ENCODE measurements at regions not wholly inside any gene's neighbourhood (a gene's known extent, or its start where the extent isn't known, plus 50 kb on each side); places are given as distances from the start of the nearest gene placed in this dataset.

DNA sequence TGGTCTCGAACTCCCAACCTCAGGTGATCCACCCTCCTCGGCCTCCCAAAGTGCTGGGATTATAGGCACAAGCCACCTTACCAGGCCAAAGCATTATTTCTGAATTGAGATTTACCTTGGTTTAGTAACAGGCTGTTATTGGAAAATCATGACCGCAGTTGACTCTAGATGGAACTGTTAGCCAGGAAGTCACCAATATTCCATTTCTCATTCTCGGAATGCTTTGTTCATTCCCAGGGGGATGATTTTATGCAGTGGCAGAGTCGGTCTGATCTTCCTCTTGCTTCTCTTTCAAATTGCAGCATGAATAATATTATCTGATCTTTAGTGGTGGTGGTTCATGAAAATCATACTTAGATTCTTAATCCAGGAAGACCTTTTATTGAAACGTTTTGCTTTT is 195.5 kb upstream of the MBNL1 start:
- Histone ChIP-seq H3K36me3 (no peaks in the 10 kb centered on the region), H3K27ac (no peak overlapping the region), H3K27me3 (no peaks in the 10 kb centered on the region), H3K4me3 (no peak overlapping the region), H3K9me3 (no peaks in the 10 kb centered on the region), H3K4me1 (no peaks in the 10 kb centered on the region), H3K9ac (ENCODE audit: low read depth in 2 of 2, low read length in 2 of 2) (no peak overlapping the region)
- intact Hi-C loops (cut with DNase I), result loop anchor here (5.0 kb wide), 1 partner anchor 369 kb away; no protein-coding TSS in a partner anchor
- DNase-seq, result no peak
- TF ChIP-seq, protein P1, sequence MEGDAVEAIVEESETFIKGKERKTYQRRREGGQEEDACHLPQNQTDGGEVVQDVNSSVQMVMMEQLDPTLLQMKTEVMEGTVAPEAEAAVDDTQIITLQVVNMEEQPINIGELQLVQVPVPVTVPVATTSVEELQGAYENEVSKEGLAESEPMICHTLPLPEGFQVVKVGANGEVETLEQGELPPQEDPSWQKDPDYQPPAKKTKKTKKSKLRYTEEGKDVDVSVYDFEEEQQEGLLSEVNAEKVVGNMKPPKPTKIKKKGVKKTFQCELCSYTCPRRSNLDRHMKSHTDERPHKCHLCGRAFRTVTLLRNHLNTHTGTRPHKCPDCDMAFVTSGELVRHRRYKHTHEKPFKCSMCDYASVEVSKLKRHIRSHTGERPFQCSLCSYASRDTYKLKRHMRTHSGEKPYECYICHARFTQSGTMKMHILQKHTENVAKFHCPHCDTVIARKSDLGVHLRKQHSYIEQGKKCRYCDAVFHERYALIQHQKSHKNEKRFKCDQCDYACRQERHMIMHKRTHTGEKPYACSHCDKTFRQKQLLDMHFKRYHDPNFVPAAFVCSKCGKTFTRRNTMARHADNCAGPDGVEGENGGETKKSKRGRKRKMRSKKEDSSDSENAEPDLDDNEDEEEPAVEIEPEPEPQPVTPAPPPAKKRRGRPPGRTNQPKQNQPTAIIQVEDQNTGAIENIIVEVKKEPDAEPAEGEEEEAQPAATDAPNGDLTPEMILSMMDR (IDR thresholded peaks at IDR 0.05), result no peak

DNA sequence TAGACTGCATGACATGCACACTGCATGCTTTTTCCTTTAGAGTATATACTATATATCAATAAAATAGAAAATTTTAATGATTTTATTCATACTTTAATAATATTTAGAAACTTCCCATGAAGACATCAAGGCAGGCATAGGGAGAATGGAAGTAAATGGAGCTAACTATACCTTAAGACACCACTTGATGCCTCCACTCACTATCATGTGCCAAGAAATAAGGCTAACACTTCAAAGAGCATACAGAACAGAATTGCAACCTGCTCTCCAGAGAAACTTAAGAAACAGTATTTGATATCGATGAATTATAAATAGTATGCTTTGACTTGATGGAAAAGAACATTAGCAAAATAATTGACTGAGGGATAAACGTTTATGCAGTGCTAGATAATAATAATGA is 192.6 kb upstream of the MBNL1 start:
- TF ChIP-seq, protein P1 (IDR thresholded peaks at IDR 0.05), result no peak
- H3K4me1 ChIP-seq, result no peaks in the 10 kb centered on the region
- no peak overlapping the region for H3K27ac ChIP-seq
- H3K9me3 ChIP-seq, result no peaks in the 10 kb centered on the region
- no peak overlapping the region for H3K4me3 ChIP-seq
- no peaks in the 10 kb centered on the region for H3K36me3 ChIP-seq
- no peak for DNase-seq
- H3K27me3 ChIP-seq, result no peaks in the 10 kb centered on the region
- H3K9ac ChIP-seq (ENCODE audit: low read depth in 2 of 2, low read length in 2 of 2), result no peak overlapping the region
- intact Hi-C loops (cut with DNase I), result no loop called here

DNA sequence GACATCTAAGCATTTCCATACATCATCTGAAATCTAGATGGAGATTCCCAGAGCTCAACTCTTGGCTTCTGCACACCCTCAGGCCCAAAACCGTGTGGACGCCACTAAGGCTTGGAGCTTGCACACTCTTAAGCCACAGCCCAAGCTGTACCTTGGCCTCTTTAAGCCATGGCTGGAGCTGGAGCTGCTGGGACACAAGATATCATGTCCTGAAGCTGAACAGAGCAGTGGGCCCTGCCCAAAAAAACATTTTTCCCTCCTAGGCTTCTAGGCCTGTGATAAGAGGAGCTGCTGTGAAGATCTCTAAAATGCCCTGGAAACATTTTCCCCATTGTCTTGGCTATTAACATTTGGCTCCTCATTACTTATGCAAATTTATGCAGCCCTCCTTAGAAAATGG is 188.7 kb upstream of the MBNL1 start:
- Histone ChIP-seq H3K36me3 (no peaks in the 10 kb centered on the region), H3K27ac (no peak overlapping the region), H3K4me1 (no peaks in the 10 kb centered on the region), H3K4me3 (no peak overlapping the region), H3K27me3 (no peaks in the 10 kb centered on the region), H3K9me3 (no peaks in the 10 kb centered on the region), H3K9ac (ENCODE audit: low read depth in 2 of 2, low read length in 2 of 2) (no peak overlapping the region)
- intact Hi-C loops (cut with DNase I), result no loop called here
- TF ChIP-seq, protein P1 (IDR thresholded peaks at IDR 0.05), result no peak
- DNase-seq, result no peak

DNA sequence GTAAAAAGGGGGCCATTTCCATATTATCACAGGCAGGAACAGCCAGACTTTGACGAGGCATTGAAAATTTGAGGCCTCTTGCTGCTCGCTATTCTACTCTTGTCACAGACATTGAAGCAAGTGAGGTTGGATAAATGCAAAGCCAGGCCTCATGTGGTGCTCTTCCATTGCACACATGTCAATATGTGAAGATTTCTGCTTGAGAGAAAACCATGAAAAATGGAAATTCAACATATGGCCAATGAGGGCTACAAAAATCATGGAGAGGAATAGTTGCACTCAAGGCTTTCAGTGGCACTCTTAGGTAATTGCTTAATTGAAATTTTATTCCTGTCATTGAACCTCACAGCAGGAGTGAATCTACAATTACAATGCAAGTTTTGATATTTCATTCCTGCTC is 185.6 kb upstream of the MBNL1 start:
- DNase-seq, result no peak
- Histone ChIP-seq H3K9me3 (no peaks in the 10 kb centered on the region), H3K36me3 (no peaks in the 10 kb centered on the region), H3K4me1 (no peaks in the 10 kb centered on the region), H3K4me3 (no peak overlapping the region), H3K27ac (no peak overlapping the region), H3K27me3 (no peaks in the 10 kb centered on the region), H3K9ac (ENCODE audit: low read depth in 2 of 2, low read length in 2 of 2) (no peak overlapping the region)
- TF ChIP-seq, protein P1 (IDR thresholded peaks at IDR 0.05), result no peak
- intact Hi-C loops (cut with DNase I), result no loop called here

DNA sequence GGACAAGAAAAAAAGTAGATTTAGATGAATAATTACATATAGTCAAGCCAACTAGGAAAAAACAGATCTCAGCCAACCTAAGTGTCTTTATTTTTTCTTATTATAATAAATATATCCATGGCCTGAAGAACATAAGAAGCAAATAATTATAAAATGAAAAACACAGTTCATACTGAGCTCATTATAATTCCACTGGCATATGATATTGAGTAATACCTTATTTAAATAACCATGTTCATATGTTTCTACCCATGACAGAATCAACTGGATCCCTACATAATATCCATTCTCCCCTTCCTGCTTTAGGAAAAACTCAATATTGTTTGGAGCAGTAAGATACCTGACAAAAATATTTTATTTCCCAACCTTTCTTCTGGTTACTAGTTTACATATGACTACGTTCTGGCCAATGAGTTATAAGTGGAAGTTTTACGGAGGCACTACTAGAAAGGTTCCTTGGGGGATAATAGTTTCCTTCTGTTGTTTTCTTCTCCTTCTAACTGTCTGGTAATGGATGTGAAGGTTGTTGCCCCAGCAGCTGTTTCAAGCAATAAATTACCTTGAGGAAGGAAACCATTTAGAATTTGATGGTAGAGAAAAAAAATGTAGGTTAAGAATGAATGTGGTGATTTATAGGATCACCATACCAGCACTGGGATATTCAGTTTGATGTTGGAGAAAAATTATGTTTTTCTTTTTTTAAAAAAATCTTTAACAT is 184.1 kb upstream of the MBNL1 start:
- H3K9me3 ChIP-seq, result no peaks in the 10 kb centered on the region
- no peaks in the 10 kb centered on the region for H3K27me3 ChIP-seq
- no peak overlapping the region for H3K4me3 ChIP-seq
- no peaks in the 10 kb centered on the region for H3K4me1 ChIP-seq
- TF ChIP-seq, protein P1 (IDR thresholded peaks at IDR 0.05), result no peak
- H3K9ac ChIP-seq (ENCODE audit: low read depth in 2 of 2, low read length in 2 of 2), result no peak overlapping the region
- DNase-seq, result no peak
- H3K36me3 ChIP-seq, result no peaks in the 10 kb centered on the region
- H3K27ac ChIP-seq, result no peak overlapping the region
- intact Hi-C loops (cut with DNase I), result no loop called here

Data from colonic mucosa (tissue), 4 donors.